CD4-positive, alpha-beta T cell (primary cell): ENCODE measurements at regions not wholly inside any gene's neighbourhood (a gene's known extent, or its start where the extent isn't known, plus 50 kb on each side); places are given as distances from the start of the nearest gene placed in this dataset.

Experiments
- ATAC-seq: fragments of 200-7000 bp; cut with Tn5 transposase; one replicate; pipeline ENCODE4 v1.10.0; 2022; ENCODE audit warnings: mild to moderate bottlenecking; ENCODE audit not compliant: poor library complexity
- CTCF ChIA-PET: fragments of 350-600 bp; sonication (Branson Sonifier 250); formaldehyde crosslinking; loops from one replicate; lab custom pipeline; 2021; ENCODE audit warnings: antibody characterized with exemption, inconsistent platforms; lab: Charles Lee
- POLR2A ChIA-PET: fragments of 350-600 bp; sonication (Branson Sonifier 250); formaldehyde crosslinking; loops from one replicate; lab custom pipeline; 2021; ENCODE audit warnings: antibody characterized with exemption, inconsistent platforms; lab: Charles Lee
- DNase-seq, 14 experiments: peaks; one replicate each; pipeline ENCODE4 v3.0.0-alpha.2; 2013 to 2020; ENCODE audit warnings: mixed read lengths in 2 of 14
- H3K27ac ChIP-seq, 2 donors: one replicate each; pipeline versions ENCODE4 v1.5.1 to v1.7.0; 2013; ENCODE audit warnings: low read length in 2 of 2, low read depth in 1 of 2, mild to moderate bottlenecking in 1 of 2
- H3K27me3 ChIP-seq, 2 experiments: 1 replicate in 1 of 2; 2 replicates in 1 of 2; pipeline versions ENCODE4 v1.6.1 to v1.7.0; 2013; ENCODE audit warnings: low read length in 2 of 2, control low read depth in 1 of 2, mild to moderate bottlenecking in 1 of 2, moderate library complexity in 1 of 2; ENCODE audit not compliant: insufficient read depth in 2 of 2, control insufficient read depth in 1 of 2
- H3K36me3 ChIP-seq: one replicate; pipeline ENCODE4 v1.6.1; 2013; ENCODE audit warnings: low read length, control low read depth; ENCODE audit not compliant: insufficient read depth
- H3K4me1 ChIP-seq: one replicate; pipeline ENCODE4 v1.6.1; 2013; ENCODE audit warnings: low read length, control low read depth; ENCODE audit not compliant: insufficient read depth
- H3K4me3 ChIP-seq: one replicate; pipeline ENCODE4 v1.5.1; 2013; ENCODE audit warnings: mild to moderate bottlenecking, low read length, moderate library complexity
- H3K9me3 ChIP-seq, 2 experiments: 1 replicate in 1 of 2; 2 replicates in 1 of 2; pipeline versions ENCODE4 v1.6.1 to v1.7.0; 2013; ENCODE audit warnings: low read length in 2 of 2, mild to moderate bottlenecking in 2 of 2, control low read depth in 1 of 2, moderate library complexity in 1 of 2; ENCODE audit not compliant: control insufficient read depth in 1 of 2, insufficient read depth in 1 of 2
- H3K27ac Mint-ChIP-seq: one replicate; pipeline ENCODE4 v1.8.0; 2020; ENCODE audit warnings: mixed read lengths
- H3K27me3 Mint-ChIP-seq: one replicate; pipeline ENCODE4 v1.8.0; 2021; ENCODE audit warnings: mixed read lengths
- H3K36me3 Mint-ChIP-seq: one replicate; pipeline ENCODE4 v1.8.0; 2021; ENCODE audit warnings: low read depth, mixed read lengths
- H3K4me1 Mint-ChIP-seq: one replicate; pipeline ENCODE4 v1.8.0; 2021; ENCODE audit warnings: low read depth, mixed read lengths
- H3K4me3 Mint-ChIP-seq: one replicate; pipeline ENCODE4 v1.8.0; 2020; ENCODE audit warnings: mild to moderate bottlenecking, mixed read lengths
- H3K9me3 Mint-ChIP-seq: one replicate; pipeline ENCODE4 v1.8.0; 2020; ENCODE audit warnings: mixed read lengths
- intact Hi-C, 2 experiments: fragments of 100-400 bp; cut with DNase I in 1 of 2; cut with micrococcal nuclease in 1 of 2; formaldehyde crosslinking; loops; one replicate each; pipeline versions ENCODE4 v1.15.1 to v1.9.0; 2023 to 2025; cut with DNase I, micrococcal nuclease
- TF ChIP-seq, protein P1 (sequence below): fragments of 200-600 bp; IDR thresholded peaks from one replicate; pipeline ENCODE4 v1.8.0; 2022; ENCODE audit warnings: antibody characterized with exemption, mild to moderate bottlenecking

DNA sequence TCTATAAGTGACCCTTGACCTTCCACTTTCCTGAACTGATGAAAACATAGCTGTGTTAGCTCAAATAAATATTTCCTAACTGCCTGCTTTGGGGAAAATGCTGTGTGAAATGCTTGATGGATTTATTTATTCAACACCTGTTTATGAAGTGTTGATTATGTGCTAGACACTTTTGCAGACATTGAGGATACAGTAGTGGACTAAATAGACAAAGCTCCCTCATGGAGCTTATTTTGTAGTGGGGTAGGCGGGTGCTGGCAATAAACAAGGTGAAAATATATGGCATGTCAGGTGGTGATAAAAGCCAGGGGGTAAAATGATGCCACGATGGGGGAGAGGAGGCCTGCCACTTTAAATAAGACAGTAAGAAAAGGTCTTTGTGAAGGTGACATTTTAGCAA lies 50.2 kb upstream of the TLR3 start:
- TF ChIP-seq, protein P1, sequence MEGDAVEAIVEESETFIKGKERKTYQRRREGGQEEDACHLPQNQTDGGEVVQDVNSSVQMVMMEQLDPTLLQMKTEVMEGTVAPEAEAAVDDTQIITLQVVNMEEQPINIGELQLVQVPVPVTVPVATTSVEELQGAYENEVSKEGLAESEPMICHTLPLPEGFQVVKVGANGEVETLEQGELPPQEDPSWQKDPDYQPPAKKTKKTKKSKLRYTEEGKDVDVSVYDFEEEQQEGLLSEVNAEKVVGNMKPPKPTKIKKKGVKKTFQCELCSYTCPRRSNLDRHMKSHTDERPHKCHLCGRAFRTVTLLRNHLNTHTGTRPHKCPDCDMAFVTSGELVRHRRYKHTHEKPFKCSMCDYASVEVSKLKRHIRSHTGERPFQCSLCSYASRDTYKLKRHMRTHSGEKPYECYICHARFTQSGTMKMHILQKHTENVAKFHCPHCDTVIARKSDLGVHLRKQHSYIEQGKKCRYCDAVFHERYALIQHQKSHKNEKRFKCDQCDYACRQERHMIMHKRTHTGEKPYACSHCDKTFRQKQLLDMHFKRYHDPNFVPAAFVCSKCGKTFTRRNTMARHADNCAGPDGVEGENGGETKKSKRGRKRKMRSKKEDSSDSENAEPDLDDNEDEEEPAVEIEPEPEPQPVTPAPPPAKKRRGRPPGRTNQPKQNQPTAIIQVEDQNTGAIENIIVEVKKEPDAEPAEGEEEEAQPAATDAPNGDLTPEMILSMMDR, result no peak
- POLR2A ChIA-PET, result no interaction called here
- Histone ChIP-seq H3K9me3 (no peaks in the 10 kb centered on the region), H3K4me3 (no peak overlapping the region), H3K27me3 (peaks cover 0 to 2% of the 10 kb centered on the region in 2 experiments), H3K36me3 (no peaks in the 10 kb centered on the region), H3K27ac (no peak overlapping the region), H3K4me1 (no peaks in the 10 kb centered on the region)
- CTCF ChIA-PET, result no interaction called here
- H3K27ac Mint-ChIP-seq, result no peak overlapping the region
- ATAC-seq, result no peak
- intact Hi-C loops, result no loop called here
- H3K27me3 Mint-ChIP-seq, result peaks cover 47% of the 10 kb centered on the region
- no peaks in the 10 kb centered on the region for H3K4me1 Mint-ChIP-seq
- DNase-seq, result no peak
- no peaks in the 10 kb centered on the region for H3K9me3 Mint-ChIP-seq
- H3K36me3 Mint-ChIP-seq, result no peaks in the 10 kb centered on the region
- no peak overlapping the region for H3K4me3 Mint-ChIP-seq
